Breast epithelium (tissue), 3 donors: ENCODE measurements at regions not wholly inside any gene's neighbourhood (a gene's known extent, or its start where the extent isn't known, plus 50 kb on each side); places are given as distances from the start of the nearest gene placed in this dataset.
"Not testable (repeated sequence)": the region's sequence is repeated elsewhere in the genome, so short reads cannot be mapped to it uniquely, and the experiment has no call there.

Experiments
- POLR2A ChIP-seq: fragments of 450-650 bp; IDR thresholded peaks from one replicate; pipeline ENCODE4 v1.6.1; 2016; ENCODE audit warnings: antibody characterized with exemption, mild to moderate bottlenecking, moderate library complexity
- POLR2AphosphoS5 ChIP-seq, 3 donors: sonication (generic); formaldehyde crosslinking; IDR thresholded peaks; one replicate each; pipeline ENCODE4 v1.6.1; 2017; ENCODE audit warnings: antibody characterized with exemption in 3 of 3

GRCh38 chr7:81247364-81247763 is 328.5 kb upstream of the SEMA3C start:
- not testable (repeated sequence) for TF ChIP-seq POLR2A; POLR2AphosphoS5 (IDR thresholded peaks at IDR 0.05)
